ENCODE measurements at regions not wholly inside any gene's neighbourhood (a gene's known extent, or its start where the extent isn't known, plus 50 kb on each side); places are given as distances from the start of the nearest gene placed in this dataset.

DNA sequence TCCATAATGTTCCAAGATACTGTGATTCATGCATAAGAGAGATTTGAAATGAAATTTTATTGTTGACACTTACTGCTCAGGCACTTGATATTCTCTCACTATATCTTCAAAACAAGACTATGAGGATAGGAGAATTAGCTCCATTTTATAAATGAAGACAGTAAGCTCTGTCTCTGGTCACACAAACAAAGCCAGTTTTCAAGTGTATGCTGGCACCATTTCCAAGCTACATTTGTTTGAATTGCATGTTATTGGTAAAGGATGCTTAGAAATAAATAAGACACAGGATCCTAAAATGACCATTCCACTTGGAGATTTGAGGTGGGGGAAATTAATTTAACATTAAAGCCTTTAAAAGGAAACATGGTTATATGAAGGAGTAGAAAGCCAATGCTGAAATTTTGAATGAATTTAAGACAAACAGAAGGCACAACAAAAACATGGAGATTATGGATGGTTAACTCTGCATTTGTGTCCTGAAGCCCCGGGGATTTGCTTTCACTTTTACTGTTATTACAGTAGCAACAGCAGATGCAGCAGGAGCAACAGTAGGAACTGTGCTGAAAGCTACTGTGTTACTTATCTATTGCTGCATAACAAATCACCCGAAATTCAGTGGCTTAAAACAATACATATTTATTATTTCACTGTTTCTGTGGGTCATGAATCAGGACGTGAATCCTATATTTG, 79.7 kb upstream of the ASTN2 start:
- Histone ChIP-seq H3F3A (ENCODE audit: low read depth) (no peaks in the 10 kb centered on the region), H3K4me3 (ENCODE audit: low read length, poor library complexity, severe bottlenecking) (peak overlapping the region; percentile 57), H3K4me1 (ENCODE audit: insufficient read depth, low read length, poor library complexity, severe bottlenecking) (peaks cover 12% of the 10 kb centered on the region), H3K79me2 (ENCODE audit: insufficient read depth, low read length) (no peaks in the 10 kb centered on the region), H3K4me2 (ENCODE audit: low read depth, low read length, poor library complexity, severe bottlenecking) (peak overlapping the region; percentile 60), H3K9me3 (ENCODE audit: insufficient read depth, low read depth, low read length) (no peaks in the 10 kb centered on the region), H3K9me2 (replicated peaks; ENCODE audit: low read depth, low read length) (no peaks in the 10 kb centered on the region), H4K20me1 (ENCODE audit: insufficient read depth, low read length, poor library complexity, severe bottlenecking) (no peaks in the 10 kb centered on the region), H3K9ac (ENCODE audit: low read depth, low read length, poor library complexity, severe bottlenecking) (peak overlapping the region; percentile 39), H3K36me3 (ENCODE audit: insufficient read depth, low read length) (no peaks in the 10 kb centered on the region), H3K27me3 (ENCODE audit: insufficient read depth, low read length, poor library complexity, severe bottlenecking) (no peaks in the 10 kb centered on the region), H2AFZ (ENCODE audit: low read length) (peak overlapping the region; percentile 25; the same call in 1 of the 2 replicates)
- TF ChIP-seq EZH2phosphoT487 (IDR thresholded peaks at IDR 0.05; ENCODE audit: borderline replicate concordance) = no peak
- TF ChIP-seq, protein P1, sequence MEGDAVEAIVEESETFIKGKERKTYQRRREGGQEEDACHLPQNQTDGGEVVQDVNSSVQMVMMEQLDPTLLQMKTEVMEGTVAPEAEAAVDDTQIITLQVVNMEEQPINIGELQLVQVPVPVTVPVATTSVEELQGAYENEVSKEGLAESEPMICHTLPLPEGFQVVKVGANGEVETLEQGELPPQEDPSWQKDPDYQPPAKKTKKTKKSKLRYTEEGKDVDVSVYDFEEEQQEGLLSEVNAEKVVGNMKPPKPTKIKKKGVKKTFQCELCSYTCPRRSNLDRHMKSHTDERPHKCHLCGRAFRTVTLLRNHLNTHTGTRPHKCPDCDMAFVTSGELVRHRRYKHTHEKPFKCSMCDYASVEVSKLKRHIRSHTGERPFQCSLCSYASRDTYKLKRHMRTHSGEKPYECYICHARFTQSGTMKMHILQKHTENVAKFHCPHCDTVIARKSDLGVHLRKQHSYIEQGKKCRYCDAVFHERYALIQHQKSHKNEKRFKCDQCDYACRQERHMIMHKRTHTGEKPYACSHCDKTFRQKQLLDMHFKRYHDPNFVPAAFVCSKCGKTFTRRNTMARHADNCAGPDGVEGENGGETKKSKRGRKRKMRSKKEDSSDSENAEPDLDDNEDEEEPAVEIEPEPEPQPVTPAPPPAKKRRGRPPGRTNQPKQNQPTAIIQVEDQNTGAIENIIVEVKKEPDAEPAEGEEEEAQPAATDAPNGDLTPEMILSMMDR (conservative IDR thresholded peaks at IDR 0.05; ENCODE audit: low read length) = no peak

DNA sequence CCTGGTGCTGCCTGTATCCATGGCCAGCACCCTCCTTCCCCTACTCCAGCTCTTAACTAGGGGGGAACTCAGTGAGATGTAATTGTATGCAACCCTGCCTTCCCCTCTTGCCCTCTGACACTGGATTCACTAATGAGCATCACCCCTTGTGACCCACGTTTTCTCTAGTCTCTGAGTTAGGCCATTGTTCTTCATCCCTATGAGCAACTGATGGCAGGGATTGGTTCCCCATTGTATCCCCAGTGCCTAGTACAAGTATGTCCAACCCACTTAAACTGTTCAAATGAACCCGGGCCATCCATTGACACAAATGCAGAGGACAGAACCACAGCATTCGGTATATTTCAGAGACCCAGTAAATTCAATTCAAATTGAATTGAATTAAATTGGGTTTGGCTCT, 77.6 kb upstream of the ASTN2 start:
- Histone ChIP-seq H2AFZ (ENCODE audit: low read length) (no peak overlapping the region), H3K4me2 (ENCODE audit: low read depth, low read length, poor library complexity, severe bottlenecking) (no peak overlapping the region), H3K9me2 (replicated peaks; ENCODE audit: low read depth, low read length) (no peaks in the 10 kb centered on the region), H3K27me3 (ENCODE audit: insufficient read depth, low read length, poor library complexity, severe bottlenecking) (no peaks in the 10 kb centered on the region), H3K9ac (ENCODE audit: low read depth, low read length, poor library complexity, severe bottlenecking) (no peak overlapping the region), H3K4me1 (ENCODE audit: insufficient read depth, low read length, poor library complexity, severe bottlenecking) (peaks cover 12% of the 10 kb centered on the region), H4K20me1 (ENCODE audit: insufficient read depth, low read length, poor library complexity, severe bottlenecking) (no peaks in the 10 kb centered on the region), H3K79me2 (ENCODE audit: insufficient read depth, low read length) (no peaks in the 10 kb centered on the region), H3K9me3 (ENCODE audit: insufficient read depth, low read depth, low read length) (no peaks in the 10 kb centered on the region), H3K36me3 (ENCODE audit: insufficient read depth, low read length) (no peaks in the 10 kb centered on the region), H3F3A (ENCODE audit: low read depth) (no peaks in the 10 kb centered on the region), H3K4me3 (ENCODE audit: low read length, poor library complexity, severe bottlenecking) (no peak overlapping the region)
- no peak for TF ChIP-seq EZH2phosphoT487 (IDR thresholded peaks at IDR 0.05; ENCODE audit: borderline replicate concordance)
- TF ChIP-seq, protein P1 (conservative IDR thresholded peaks at IDR 0.05; ENCODE audit: low read length) = no peak

DNA sequence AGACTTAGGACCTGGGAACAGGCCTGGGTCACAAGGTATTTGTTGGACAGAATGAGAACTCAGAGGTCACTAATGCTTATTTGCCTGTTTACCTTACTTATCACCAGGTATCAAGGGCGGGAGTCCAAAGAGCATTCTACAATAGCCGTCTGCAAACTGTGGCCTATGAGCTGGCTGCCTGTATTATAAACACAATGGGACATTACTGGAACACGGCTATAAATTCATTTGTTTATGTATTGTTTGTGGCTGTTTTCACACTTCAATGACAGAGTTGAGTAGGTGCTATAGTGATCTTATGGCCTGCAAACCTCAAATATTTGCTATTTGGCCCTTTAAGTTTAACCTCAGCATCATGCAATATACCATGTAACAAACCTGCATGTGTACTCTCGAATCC, 76.6 kb upstream of the ASTN2 start:
- no peaks in the 10 kb centered on the region for H4K20me1 ChIP-seq (ENCODE audit: insufficient read depth, low read length, poor library complexity, severe bottlenecking)
- H3K79me2 ChIP-seq (ENCODE audit: insufficient read depth, low read length) = no peaks in the 10 kb centered on the region
- H2AFZ ChIP-seq (ENCODE audit: low read length) = no peak overlapping the region
- H3K4me1 ChIP-seq (ENCODE audit: insufficient read depth, low read length, poor library complexity, severe bottlenecking) = peaks cover 12% of the 10 kb centered on the region
- no peaks in the 10 kb centered on the region for H3F3A ChIP-seq (ENCODE audit: low read depth)
- no peak overlapping the region for H3K9ac ChIP-seq (ENCODE audit: low read depth, low read length, poor library complexity, severe bottlenecking)
- TF ChIP-seq, protein P1 (conservative IDR thresholded peaks at IDR 0.05; ENCODE audit: low read length) = no peak
- no peak for TF ChIP-seq EZH2phosphoT487 (IDR thresholded peaks at IDR 0.05; ENCODE audit: borderline replicate concordance)
- no peaks in the 10 kb centered on the region for H3K27me3 ChIP-seq (ENCODE audit: insufficient read depth, low read length, poor library complexity, severe bottlenecking)
- H3K4me3 ChIP-seq (ENCODE audit: low read length, poor library complexity, severe bottlenecking) = no peak overlapping the region
- H3K36me3 ChIP-seq (ENCODE audit: insufficient read depth, low read length) = no peaks in the 10 kb centered on the region
- no peaks in the 10 kb centered on the region for H3K9me3 ChIP-seq (ENCODE audit: insufficient read depth, low read depth, low read length)
- no peaks in the 10 kb centered on the region for H3K9me2 ChIP-seq (replicated peaks; ENCODE audit: low read depth, low read length)
- H3K4me2 ChIP-seq (ENCODE audit: low read depth, low read length, poor library complexity, severe bottlenecking) = no peak overlapping the region
